Stimulated activated memory B cell treated with anti-CD40 and anti-IgM and Interleukin-4, amounts not matched to agents 10 μg/mL and 1 μg/mL and 100 μg/mL, for 72 hours (primary cell): ENCODE measurements at regions not wholly inside any gene's neighbourhood (a gene's known extent, or its start where the extent isn't known, plus 50 kb on each side); places are given as distances from the start of the nearest gene placed in this dataset.
"Not testable (repeated sequence)": the region's sequence is repeated elsewhere in the genome, so short reads cannot be mapped to it uniquely, and the experiment has no call there.

ENCODE experiments used
- ATAC-seq: fragments of 150-1000 bp; cut with Tn5 transposase; 2 replicates; pipeline ENCODE4 v1.10.0; 2021
- H3K27ac Mint-ChIP-seq: one replicate; pipeline ENCODE4 v1.8.0; 2022; ENCODE audit warnings: mild to moderate bottlenecking, mixed read lengths
- H3K27me3 Mint-ChIP-seq: one replicate; pipeline ENCODE4 v1.8.0; 2022; ENCODE audit warnings: mixed read lengths
- H3K36me3 Mint-ChIP-seq: one replicate; pipeline ENCODE4 v1.8.0; 2022; ENCODE audit warnings: mixed read lengths
- H3K4me1 Mint-ChIP-seq: one replicate; pipeline ENCODE4 v1.8.0; 2022; ENCODE audit warnings: mixed read lengths
- H3K4me3 Mint-ChIP-seq: one replicate; pipeline ENCODE4 v1.8.0; 2022; ENCODE audit warnings: mild to moderate bottlenecking, moderate library complexity, mixed read lengths
- H3K9me3 Mint-ChIP-seq: one replicate; pipeline ENCODE4 v1.8.0; 2022; ENCODE audit warnings: mixed read lengths

DNA sequence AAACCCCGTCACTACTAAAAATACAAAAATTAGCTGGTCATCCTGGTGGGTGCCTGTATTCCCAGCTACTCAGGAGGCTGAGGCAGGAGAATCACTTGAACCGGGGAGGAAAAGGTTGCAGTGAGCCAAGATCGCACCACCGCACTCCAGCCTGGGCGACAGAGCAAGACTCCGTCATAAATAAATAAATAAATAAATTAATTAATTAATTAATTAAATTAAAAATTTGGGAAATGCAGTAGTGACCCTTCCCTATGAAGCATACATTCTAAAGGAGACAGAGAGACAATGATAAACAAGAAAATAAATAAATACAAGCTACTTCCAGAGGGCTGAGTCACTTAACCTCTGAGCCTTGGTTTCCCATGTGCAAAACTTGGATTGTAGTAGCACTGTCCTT is 383.6 kb upstream of the MAF start:
- not testable (repeated sequence) for H3K36me3 Mint-ChIP-seq, H3K9me3 Mint-ChIP-seq, H3K4me3 Mint-ChIP-seq, H3K4me1 Mint-ChIP-seq, H3K27ac Mint-ChIP-seq, H3K27me3 Mint-ChIP-seq, ATAC-seq

DNA sequence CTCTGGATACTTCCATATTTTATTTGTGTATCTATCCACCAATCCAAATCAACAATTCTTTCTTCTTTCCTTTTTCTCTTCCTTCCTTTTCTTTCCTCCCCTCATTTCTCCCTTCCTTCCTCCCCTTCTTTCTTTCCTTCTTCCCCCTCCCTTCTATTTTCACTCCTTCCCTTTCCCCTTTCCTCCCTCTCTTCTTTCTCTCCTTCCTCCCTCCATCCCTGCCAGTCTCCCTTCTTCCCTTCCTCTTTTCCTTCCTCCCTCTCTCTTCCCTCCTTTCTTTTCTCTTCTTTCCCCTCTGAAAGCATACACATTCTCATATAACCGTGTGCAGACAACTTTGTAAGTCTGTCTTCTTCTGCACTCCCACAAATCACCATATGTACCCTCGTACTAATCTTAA is 382.3 kb upstream of the MAF start:
- no peak overlapping the region for H3K4me3 Mint-ChIP-seq
- H3K36me3 Mint-ChIP-seq, result no peaks in the 10 kb centered on the region
- no peaks in the 10 kb centered on the region for H3K9me3 Mint-ChIP-seq
- H3K4me1 Mint-ChIP-seq, result no peaks in the 10 kb centered on the region
- ATAC-seq, result no peak
- no peak overlapping the region for H3K27ac Mint-ChIP-seq
- H3K27me3 Mint-ChIP-seq, result no peaks in the 10 kb centered on the region

DNA sequence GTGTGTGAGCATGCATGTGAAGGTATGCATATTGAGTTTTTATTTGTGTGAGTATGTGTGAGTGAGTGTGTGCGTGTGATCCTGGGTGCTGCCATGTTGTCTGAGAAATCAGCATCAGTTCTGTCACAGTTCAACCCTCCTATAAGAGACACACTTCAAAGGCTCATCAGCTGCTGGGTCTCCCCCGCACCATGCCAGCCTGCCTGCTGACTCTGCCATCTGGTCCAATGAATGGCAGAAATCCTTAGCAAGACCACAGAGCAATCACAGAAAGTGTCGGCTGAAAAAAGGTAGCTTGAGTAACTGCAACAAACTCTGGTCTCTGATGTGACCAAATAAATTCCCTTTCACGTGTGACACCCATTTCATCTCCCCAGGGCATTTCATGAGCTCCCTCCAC is 381.8 kb upstream of the MAF start:
- Mint-ChIP-seq H3K27me3 (no peaks in the 10 kb centered on the region), H3K36me3 (no peaks in the 10 kb centered on the region), H3K9me3 (no peaks in the 10 kb centered on the region), H3K4me3 (no peak overlapping the region), H3K4me1 (no peaks in the 10 kb centered on the region), H3K27ac (no peak overlapping the region)
- no peak for ATAC-seq

DNA sequence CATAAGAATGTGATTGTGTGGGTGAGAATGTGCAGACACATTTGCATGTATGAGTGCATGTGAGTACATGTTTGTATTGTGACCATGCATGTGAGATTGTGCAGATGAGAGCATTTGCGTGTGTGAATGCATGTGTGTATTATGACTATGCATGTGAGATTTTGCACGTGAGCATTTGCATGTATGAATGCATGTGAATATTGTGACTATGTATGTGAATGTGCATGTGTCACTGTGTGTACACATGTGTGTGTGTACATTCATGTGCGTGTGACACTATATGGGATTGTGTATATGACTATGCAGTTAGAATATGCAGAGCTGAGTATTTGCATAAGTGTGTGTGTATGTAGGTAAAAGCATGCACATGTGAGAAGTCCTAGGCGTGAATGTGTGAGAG is 381.3 kb upstream of the MAF start:
- Mint-ChIP-seq H3K36me3 (no peaks in the 10 kb centered on the region), H3K4me3 (no peak overlapping the region), H3K27ac (no peak overlapping the region), H3K9me3 (no peaks in the 10 kb centered on the region), H3K4me1 (no peaks in the 10 kb centered on the region), H3K27me3 (no peaks in the 10 kb centered on the region)
- ATAC-seq, result no peak

DNA sequence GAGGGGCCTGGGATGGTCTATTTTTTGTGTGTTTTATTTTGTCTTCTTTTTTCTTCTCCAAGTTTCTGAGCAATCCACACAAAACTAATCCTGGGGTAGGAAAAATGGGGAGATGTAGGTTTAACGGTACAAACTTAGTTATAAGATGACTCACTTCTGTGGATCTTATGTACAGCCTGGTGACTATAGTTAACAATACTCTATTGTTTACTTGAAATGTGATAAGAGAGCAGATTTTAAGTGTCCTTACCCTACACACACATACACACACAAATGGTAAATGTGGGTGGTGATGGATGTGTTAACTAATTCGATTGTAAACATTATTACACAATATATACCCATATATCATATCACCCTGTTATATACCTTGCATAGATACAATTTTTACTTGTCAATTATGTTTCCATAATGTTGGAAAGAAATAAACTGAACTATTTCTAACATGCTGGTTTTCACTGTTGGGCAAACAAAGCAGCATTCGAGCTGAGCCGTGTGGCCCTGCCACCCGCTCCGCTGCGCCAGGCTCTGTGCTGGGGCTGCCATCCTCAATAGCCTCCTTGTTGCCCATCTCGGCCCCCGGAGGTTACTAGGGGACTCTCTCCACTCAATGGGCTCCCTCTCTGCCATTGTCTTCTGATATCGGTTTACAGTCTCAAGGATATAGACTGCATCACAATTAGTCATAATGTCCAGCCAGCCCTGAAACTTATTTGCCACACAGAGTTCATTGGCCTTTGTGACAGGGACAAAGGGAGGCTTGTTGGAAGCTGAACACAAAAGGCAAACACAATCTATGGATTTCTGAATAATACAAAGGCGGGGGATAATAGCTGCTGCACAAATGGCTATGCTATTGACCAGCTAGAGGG is 380.3 kb upstream of the MAF start:
- no peak for ATAC-seq
- no peaks in the 10 kb centered on the region for H3K4me1 Mint-ChIP-seq
- H3K36me3 Mint-ChIP-seq, result no peaks in the 10 kb centered on the region
- H3K27ac Mint-ChIP-seq, result no peak overlapping the region
- no peak overlapping the region for H3K4me3 Mint-ChIP-seq
- no peaks in the 10 kb centered on the region for H3K27me3 Mint-ChIP-seq
- H3K9me3 Mint-ChIP-seq, result no peaks in the 10 kb centered on the region

DNA sequence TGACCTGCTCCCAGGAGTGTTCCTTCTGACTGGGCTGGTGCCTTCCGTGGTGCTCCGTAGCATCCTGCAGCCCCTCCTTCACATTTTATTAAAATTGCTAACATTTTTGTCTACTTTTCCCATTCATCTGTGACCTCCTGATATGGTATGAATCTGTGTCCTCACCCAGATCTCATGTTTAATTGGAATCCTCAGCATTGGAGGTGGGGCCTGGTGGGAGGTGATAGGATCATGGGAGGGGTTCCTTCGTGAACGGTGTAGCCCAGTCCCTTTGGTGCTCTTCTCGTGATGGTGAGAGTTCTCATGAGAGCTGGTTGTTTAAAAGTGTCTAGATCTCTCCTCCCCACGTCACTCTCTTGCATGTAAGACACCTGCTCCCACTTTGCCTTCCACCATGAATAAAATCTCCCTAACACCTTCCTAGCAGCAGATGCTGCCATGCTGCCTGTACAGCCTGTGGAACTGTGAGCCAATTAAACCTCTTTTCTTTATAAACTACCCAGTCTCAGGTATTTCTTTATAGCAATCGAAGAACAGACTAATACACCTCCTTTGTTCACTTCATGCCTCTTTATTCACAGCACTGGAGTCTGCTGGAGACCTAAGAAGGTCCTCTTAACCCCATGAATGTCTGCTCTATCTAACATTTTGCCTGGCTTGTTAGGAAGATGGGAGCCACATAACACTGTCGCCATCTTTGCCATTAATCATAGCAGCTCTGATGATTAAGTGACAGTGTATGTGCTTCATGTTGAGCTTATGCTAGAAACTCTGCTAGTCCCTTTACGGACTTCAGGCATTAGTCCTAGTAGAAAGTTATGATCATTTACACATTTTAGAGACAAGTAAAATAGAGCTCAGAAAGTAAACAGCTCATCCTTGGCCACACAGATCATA is 377.7 kb upstream of the MAF start:
- no peaks in the 10 kb centered on the region for H3K4me1 Mint-ChIP-seq
- H3K27me3 Mint-ChIP-seq, result no peaks in the 10 kb centered on the region
- ATAC-seq, result no peak
- H3K9me3 Mint-ChIP-seq, result no peaks in the 10 kb centered on the region
- no peak overlapping the region for H3K4me3 Mint-ChIP-seq
- H3K27ac Mint-ChIP-seq, result no peak overlapping the region
- no peaks in the 10 kb centered on the region for H3K36me3 Mint-ChIP-seq

DNA sequence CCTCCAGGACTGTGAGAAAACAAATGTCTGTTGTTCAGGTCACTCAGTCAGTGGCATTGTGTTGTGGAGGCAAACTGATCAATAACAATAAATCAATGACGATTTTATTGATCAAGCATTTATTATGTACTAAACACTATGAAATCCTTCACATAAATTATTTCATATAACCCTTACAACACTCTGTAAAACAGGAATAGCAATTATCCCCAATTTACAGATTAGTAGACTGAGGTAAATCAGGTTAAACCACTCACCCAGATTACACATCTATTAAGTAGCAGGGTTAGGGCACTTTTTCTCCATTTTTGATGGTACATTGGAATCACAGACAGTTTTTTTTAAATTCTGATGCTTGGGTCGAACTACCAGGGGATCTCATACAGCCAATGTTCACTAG is 372.8 kb upstream of the MAF start:
- Mint-ChIP-seq H3K4me3 (no peak overlapping the region), H3K4me1 (no peaks in the 10 kb centered on the region), H3K9me3 (no peaks in the 10 kb centered on the region), H3K36me3 (no peaks in the 10 kb centered on the region), H3K27me3 (no peaks in the 10 kb centered on the region), H3K27ac (no peak overlapping the region)
- no peak for ATAC-seq

DNA sequence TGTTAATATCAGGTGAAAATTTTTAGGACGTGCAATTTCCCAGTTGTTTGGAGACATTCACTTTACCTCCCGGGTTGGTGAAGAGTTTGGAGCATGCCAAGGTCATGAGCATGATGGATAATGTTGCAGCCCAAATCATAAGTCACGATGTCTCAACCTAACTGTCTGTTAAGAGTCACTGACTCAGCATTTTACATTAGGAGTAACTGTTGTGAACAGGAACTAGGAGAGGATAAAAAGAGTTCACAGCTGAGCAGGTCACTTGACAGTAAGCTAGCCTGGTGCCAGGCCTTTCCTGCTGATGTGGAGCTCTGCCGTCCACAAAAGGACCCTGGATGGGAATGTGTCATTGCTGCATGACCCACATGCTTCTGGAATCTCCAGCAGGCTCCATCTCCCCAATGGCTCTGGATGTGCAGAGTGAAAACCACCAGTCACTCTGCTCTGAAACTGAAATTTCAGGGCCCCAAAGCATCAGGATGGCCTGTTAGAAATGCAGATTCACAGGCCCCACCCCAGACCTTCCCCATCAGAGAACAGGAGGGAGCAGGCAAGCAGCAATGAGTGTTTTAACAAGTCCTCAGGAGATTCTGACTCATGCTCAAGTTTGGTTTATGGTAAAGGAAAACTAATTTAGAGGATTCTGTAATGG is 371.6 kb upstream of the MAF start:
- no peak for ATAC-seq
- Mint-ChIP-seq H3K27me3 (no peaks in the 10 kb centered on the region), H3K4me3 (no peak overlapping the region), H3K27ac (no peak overlapping the region), H3K4me1 (no peaks in the 10 kb centered on the region), H3K36me3 (no peaks in the 10 kb centered on the region), H3K9me3 (no peaks in the 10 kb centered on the region)

DNA sequence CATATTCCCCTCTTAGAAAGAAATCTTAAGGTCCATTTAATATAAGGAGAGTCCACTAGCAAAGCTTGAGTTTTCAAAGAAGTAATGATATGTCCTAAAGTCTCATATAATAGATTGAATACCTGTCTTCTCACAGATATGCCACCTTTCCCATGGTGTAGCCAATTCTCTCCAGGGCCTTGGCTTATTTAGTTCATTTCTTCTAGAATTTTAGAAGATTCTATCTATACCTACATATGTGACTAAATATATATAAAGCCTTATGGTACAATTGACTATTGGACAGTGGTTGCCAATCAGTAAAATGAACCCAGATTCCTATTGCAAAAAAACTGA is 370.7 kb upstream of the MAF start:
- Mint-ChIP-seq H3K27me3 (no peaks in the 10 kb centered on the region), H3K27ac (no peak overlapping the region), H3K4me3 (no peak overlapping the region), H3K9me3 (no peaks in the 10 kb centered on the region), H3K4me1 (no peaks in the 10 kb centered on the region), H3K36me3 (no peaks in the 10 kb centered on the region)
- no peak for ATAC-seq

DNA sequence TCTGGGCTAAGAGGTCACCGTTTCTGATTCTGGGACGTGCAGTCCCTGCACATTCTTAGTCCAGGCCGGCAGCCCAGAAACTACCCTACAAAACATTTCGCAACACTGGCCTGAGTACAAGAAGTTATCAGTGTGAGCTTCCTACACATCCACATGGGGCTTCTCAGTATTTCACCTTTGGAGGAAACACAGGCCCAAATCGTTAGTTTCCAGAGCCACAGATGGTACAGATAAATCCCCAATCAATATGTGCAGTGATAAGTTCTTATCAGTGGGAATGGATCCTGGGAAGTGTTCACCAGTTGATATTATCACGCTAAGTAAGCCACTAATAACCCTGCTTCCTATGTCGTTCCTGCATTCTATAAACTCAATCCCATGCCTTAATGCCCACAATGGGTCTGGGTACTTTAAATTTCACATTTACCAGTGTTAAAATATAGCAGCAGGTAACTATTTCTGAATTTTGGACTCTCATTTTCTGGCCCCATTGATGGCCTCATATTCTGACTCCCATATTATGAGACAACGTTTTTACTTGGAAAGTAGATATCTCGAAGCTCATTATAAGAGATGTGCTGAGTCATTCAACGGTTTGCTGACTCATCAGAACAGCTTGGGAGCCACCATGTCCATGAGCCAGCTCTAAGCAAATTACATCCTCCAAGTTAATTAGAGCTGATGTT is 370.2 kb upstream of the MAF start:
- Mint-ChIP-seq H3K4me1 (no peaks in the 10 kb centered on the region), H3K9me3 (no peaks in the 10 kb centered on the region), H3K27me3 (no peaks in the 10 kb centered on the region), H3K4me3 (no peak overlapping the region), H3K27ac (no peak overlapping the region), H3K36me3 (no peaks in the 10 kb centered on the region)
- no peak for ATAC-seq

DNA sequence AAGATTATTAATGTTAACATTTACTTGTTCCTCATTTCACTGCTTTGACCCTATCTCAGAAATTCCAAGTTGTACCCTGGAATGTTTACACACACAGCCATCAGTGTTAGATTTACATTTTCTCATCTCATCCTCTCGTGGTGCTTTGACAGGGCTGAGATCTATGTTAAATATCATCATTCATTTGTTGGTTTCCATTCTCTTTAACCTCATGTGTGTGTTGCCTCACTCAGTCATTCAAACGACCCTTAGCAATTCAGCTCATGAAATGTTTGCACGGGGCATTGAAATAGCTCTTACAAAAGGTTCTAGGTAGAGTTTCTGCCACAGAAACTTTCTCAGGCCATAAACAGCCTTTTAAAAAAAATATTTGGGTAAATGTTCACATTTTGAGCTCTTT is 369.6 kb upstream of the MAF start:
- Mint-ChIP-seq H3K27me3 (no peaks in the 10 kb centered on the region), H3K9me3 (no peaks in the 10 kb centered on the region), H3K4me1 (no peaks in the 10 kb centered on the region), H3K4me3 (no peak overlapping the region), H3K36me3 (no peaks in the 10 kb centered on the region), H3K27ac (no peak overlapping the region)
- no peak for ATAC-seq

DNA sequence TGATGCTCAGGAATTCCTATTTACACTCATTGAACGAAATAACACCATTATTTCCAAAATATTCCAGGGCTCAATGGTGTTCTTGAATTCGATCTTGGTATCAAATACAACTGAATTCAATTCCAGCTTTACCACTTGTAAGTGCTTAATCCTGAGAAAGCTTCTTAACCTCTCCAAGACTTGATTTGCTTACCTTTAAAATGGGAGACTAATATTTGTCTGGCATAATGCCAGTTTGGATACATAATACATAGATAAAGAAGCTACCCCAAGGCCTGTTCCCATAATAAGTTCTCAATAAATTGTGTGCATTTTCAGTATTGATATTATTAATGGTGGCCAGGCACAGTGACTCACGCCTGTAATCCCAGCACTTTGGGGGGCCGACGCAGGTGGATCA is 368.9 kb upstream of the MAF start:
- H3K4me3 Mint-ChIP-seq, result no peak overlapping the region
- no peaks in the 10 kb centered on the region for H3K27me3 Mint-ChIP-seq
- no peak overlapping the region for H3K27ac Mint-ChIP-seq
- no peaks in the 10 kb centered on the region for H3K4me1 Mint-ChIP-seq
- no peaks in the 10 kb centered on the region for H3K36me3 Mint-ChIP-seq
- H3K9me3 Mint-ChIP-seq, result no peaks in the 10 kb centered on the region
- ATAC-seq, result no peak

DNA sequence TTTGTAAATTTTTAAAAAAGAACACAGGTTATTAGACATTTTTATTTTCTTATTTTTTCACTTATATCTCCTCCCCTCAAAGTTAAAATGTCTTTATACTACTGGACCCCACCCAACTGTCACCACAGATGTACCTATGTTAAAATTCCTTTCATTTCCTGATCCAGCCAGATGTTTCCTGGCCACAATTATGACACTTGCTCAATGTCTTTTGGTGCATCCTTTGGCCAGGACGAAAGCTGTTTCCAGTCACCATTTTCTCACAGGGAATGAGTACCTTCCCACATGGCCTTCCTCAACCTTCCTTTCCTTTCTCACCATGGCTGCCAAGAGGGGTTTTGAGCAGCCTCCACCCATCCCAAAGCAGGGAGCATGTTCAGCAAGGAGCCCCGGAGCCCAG is 365.7 kb upstream of the MAF start:
- no peak for ATAC-seq
- Mint-ChIP-seq H3K36me3 (no peaks in the 10 kb centered on the region), H3K4me3 (no peak overlapping the region), H3K27me3 (no peaks in the 10 kb centered on the region), H3K9me3 (peaks cover 3% of the 10 kb centered on the region), H3K27ac (no peak overlapping the region), H3K4me1 (no peaks in the 10 kb centered on the region)

DNA sequence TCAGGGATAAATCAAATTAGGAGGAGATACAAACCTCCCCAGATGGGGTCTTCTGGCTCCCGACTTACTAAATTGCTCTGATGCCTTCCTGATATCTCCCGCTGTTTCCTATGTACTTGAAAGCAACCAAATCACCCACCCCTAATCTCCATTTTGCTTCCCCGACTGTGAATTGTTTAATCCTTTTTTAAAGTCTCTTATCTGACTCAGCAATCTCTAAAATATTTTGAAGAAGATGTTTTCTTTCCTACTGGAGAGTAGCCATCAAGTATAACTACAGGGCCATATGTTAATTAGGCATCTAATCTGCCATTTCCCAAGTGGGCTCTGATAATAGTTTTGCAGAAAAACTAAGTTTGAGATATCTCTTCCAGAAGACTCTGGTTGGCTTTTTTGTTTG is 365.2 kb upstream of the MAF start:
- Mint-ChIP-seq H3K4me3 (no peak overlapping the region), H3K4me1 (no peaks in the 10 kb centered on the region), H3K36me3 (no peaks in the 10 kb centered on the region), H3K9me3 (peaks cover 3% of the 10 kb centered on the region), H3K27me3 (no peaks in the 10 kb centered on the region), H3K27ac (no peak overlapping the region)
- no peak for ATAC-seq

DNA sequence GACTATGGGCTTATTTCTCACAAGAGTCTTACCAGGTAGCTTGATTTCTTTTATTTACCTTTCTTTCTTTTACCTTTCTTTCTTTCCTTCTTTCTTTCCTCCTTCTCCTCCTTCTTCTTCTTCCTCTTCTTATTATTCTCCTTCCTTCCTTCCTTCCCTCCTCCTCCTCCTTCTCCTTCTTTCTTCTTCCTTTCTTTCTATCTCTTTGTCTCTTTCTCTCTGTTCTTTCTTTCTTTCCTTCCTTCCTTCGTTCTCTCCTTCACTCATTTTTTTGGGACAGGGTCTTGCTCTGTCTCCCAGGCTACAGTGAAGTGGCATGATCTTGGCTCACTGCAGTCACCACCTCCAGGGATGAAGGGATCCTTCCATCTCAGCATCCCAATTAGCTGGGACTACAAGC is 363.6 kb upstream of the MAF start:
- Mint-ChIP-seq H3K9me3 (peaks cover 3% of the 10 kb centered on the region), H3K36me3 (no peaks in the 10 kb centered on the region), H3K27ac (no peak overlapping the region), H3K4me1 (no peaks in the 10 kb centered on the region), H3K4me3 (no peak overlapping the region), H3K27me3 (no peaks in the 10 kb centered on the region)
- no peak for ATAC-seq
